ENCODE measurements at regions not wholly inside any gene's neighbourhood (a gene's known extent, or its start where the extent isn't known, plus 50 kb on each side); places are given as distances from the start of the nearest gene placed in this dataset.

DNA sequence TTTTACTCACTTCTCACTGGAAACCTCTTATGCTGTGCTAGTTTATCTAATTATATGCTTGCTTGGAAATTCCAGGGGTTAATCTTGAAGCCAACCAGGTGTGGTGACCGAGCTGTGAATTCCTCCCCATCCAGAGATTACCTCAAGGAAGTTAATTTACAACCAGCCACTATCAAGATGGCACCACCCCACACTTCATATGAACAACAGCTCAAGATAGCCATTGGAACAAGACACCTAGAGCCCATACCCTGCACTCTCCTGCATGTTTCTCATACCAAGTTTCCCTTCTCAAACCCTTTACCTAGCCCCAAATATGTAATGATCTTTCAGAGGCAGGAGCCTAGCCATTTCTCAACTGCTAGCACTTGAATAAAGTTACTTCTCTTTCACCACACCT is 2156.9 kb upstream of the C9orf72 start:
- intact Hi-C loops (cut with DNase I) = no loop called here
- 13 to 48% (median 17%) methylated on average over 1 of the region's 1 CpG for WGBS, 4 donors

DNA sequence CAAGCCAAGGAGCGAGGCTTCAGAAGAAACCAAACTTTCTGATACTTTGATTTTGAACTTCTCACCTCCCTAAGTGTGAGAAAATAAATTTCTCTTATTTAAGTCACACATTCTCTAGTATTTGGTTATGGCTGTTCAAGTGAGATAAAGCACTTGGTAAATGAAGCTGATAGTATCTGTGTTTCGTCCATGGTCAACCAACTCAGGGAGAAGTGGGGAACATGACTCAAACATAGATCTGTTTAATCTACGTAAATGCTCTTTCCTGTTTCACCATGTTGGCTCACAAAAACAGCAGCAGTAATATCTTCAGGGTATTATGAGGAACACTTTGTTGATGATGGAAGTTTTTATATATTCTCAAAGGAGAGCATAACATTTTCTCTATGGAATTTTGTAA is 2167.2 kb upstream of the C9orf72 start:
- 51 to 63% (median 54%) methylated on average over 3 of the region's 3 CpGs for WGBS, 4 donors
- no peak for ATAC-seq
- H3K9me3 ChIP-seq = peaks cover 0 to 7% (median 0%) of the 10 kb centered on the region in 12 donors
- TF ChIP-seq, protein P1, sequence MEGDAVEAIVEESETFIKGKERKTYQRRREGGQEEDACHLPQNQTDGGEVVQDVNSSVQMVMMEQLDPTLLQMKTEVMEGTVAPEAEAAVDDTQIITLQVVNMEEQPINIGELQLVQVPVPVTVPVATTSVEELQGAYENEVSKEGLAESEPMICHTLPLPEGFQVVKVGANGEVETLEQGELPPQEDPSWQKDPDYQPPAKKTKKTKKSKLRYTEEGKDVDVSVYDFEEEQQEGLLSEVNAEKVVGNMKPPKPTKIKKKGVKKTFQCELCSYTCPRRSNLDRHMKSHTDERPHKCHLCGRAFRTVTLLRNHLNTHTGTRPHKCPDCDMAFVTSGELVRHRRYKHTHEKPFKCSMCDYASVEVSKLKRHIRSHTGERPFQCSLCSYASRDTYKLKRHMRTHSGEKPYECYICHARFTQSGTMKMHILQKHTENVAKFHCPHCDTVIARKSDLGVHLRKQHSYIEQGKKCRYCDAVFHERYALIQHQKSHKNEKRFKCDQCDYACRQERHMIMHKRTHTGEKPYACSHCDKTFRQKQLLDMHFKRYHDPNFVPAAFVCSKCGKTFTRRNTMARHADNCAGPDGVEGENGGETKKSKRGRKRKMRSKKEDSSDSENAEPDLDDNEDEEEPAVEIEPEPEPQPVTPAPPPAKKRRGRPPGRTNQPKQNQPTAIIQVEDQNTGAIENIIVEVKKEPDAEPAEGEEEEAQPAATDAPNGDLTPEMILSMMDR (IDR thresholded peaks at IDR 0.05) = no peak
- no peak for TF ChIP-seq POLR2A (IDR thresholded peaks at IDR 0.05)
- no peaks in the 10 kb centered on the region for H3K27me3 ChIP-seq
- DNase-seq = no peak
- H3K4me1 ChIP-seq = no peaks in the 10 kb centered on the region
- intact Hi-C loops (cut with DNase I) = no loop called here
- H3K27ac ChIP-seq = no peak overlapping the region
- H3K4me3 ChIP-seq = no peak overlapping the region
- H3K36me3 ChIP-seq = no peaks in the 10 kb centered on the region

More for the DNA sequence above, 2156.9 kb upstream of the C9orf72 start:
- H3K4me3 ChIP-seq = no peak overlapping the region
- no peak for ATAC-seq
- DNase-seq = no peak
- no peak overlapping the region for H3K27ac ChIP-seq
- no peaks in the 10 kb centered on the region for H3K4me1 ChIP-seq
- peaks cover 0 to 18% (median 0%) of the 10 kb centered on the region in 12 donors for H3K9me3 ChIP-seq
- H3K36me3 ChIP-seq = no peaks in the 10 kb centered on the region
- TF ChIP-seq, protein P1 (IDR thresholded peaks at IDR 0.05) = no peak
- no peak for TF ChIP-seq POLR2A (IDR thresholded peaks at IDR 0.05)
- no peaks in the 10 kb centered on the region for H3K27me3 ChIP-seq

- intact Hi-C loops (cut with DNase I) = no loop called here
- Histone ChIP-seq H3K36me3 (no peaks in the 10 kb centered on the region), H3K4me3 (no peak overlapping the region), H3K27ac (no peak overlapping the region), H3K9me3 (peaks cover 0 to 7% (median 0%) of the 10 kb centered on the region in 12 donors), H3K4me1 (no peaks in the 10 kb centered on the region), H3K27me3 (no peaks in the 10 kb centered on the region)
- DNase-seq = no peak
- TF ChIP-seq, protein P1 (IDR thresholded peaks at IDR 0.05) = no peak
- TF ChIP-seq POLR2A (IDR thresholded peaks at IDR 0.05) = no peak
- ATAC-seq = no peak
These were observed 2167.9 kb upstream of the C9orf72 start for GRCh38 chr9:29741169-29741568.

DNA sequence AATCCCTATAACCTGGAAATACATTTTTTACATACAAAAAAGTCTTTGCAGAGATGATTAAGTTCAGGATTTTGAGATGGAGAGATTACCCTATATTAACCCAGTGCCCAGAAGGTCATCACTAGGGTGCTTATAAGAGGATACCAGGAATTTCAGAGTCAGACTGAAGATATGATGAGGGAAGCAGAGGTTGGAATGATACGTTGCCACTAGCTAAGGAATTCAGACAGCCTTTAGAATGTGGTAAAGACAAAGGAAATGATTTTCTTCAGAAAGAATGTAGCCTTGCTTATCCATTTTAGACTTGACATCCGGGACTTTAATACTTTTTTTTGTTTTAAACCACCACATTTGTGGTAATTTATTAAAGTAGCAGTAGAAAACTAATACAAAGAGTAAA is 2176.8 kb upstream of the C9orf72 start:
- H3K36me3 ChIP-seq = no peaks in the 10 kb centered on the region
- ATAC-seq = no peak
- H3K4me1 ChIP-seq = no peaks in the 10 kb centered on the region
- no peaks in the 10 kb centered on the region for H3K27me3 ChIP-seq
- 14 to 35% (median 27%) methylated on average over 2 of the region's 2 CpGs for WGBS, 4 donors
- no peaks in the 10 kb centered on the region for H3K9me3 ChIP-seq
- intact Hi-C loops (cut with DNase I) = no loop called here
- TF ChIP-seq POLR2A (IDR thresholded peaks at IDR 0.05) = no peak
- TF ChIP-seq, protein P1 (IDR thresholded peaks at IDR 0.05) = no peak
- no peak for DNase-seq
- no peak overlapping the region for H3K27ac ChIP-seq
- H3K4me3 ChIP-seq = no peak overlapping the region
